Sigmoid colon (tissue), 6 donors: ENCODE measurements at regions not wholly inside any gene's neighbourhood (a gene's known extent, or its start where the extent isn't known, plus 50 kb on each side); places are given as distances from the start of the nearest gene placed in this dataset.

Experiments
- DNase-seq: peaks from one replicate; pipeline ENCODE4 v3.0.0-alpha.2; 2019
- H3K27ac ChIP-seq, 4 donors: fragments of 200-600 bp; sonication (generic); one replicate each; pipeline ENCODE4 v1.5.1; 2016 to 2019; ENCODE audit warnings: mild to moderate bottlenecking in 1 of 4
- H3K27me3 ChIP-seq, 3 donors: fragments of 200-600 bp; sonication (generic); one replicate each; pipeline ENCODE4 v1.5.1; 2019; ENCODE audit warnings: mild to moderate bottlenecking in 1 of 3
- H3K36me3 ChIP-seq, 4 donors: fragments of 200-600 bp; sonication (generic); one replicate each; pipeline ENCODE4 v1.5.1; 2016 to 2019
- H3K4me1 ChIP-seq, 4 donors: fragments of 200-600 bp; sonication (generic); one replicate each; pipeline ENCODE4 v1.5.1; 2017 to 2019
- H3K4me3 ChIP-seq, 4 donors: fragments of 200-600 bp; sonication (generic); one replicate each; pipeline ENCODE4 v1.5.1; 2017 to 2019; ENCODE audit warnings: mild to moderate bottlenecking in 2 of 4, moderate library complexity in 1 of 4
- H3K9me3 ChIP-seq, 4 donors: fragments of 200-600 bp in 3 of 4; sonication (generic) in 3 of 4; one replicate each; pipeline versions ENCODE4 v1.5.1 to v1.6.1; 2013 to 2019
- EP300 ChIP-seq, 4 donors: sonication (generic); formaldehyde crosslinking; IDR thresholded peaks; one replicate each; pipeline ENCODE4 v1.6.1; 2017; ENCODE audit warnings: antibody characterized with exemption in 4 of 4
- POLR2A ChIP-seq, 2 donors: fragments of 450-650 bp; IDR thresholded peaks; one replicate each; pipeline ENCODE4 v1.6.1; 2016; ENCODE audit warnings: antibody characterized with exemption in 2 of 2, mild to moderate bottlenecking in 2 of 2, moderate library complexity in 2 of 2
- POLR2AphosphoS5 ChIP-seq, 4 donors: sonication (generic); formaldehyde crosslinking; IDR thresholded peaks; one replicate each; pipeline ENCODE4 v1.6.1; 2017; ENCODE audit warnings: antibody characterized with exemption in 4 of 4
- WGBS, 2 donors: extraction: QIAGEN DNeasy Blood & Tissue Kit; methylation state at CpG; one replicate each; pipeline ENCODE4 v1.1.7; 2013; 5-methylcytosine and 5-hydroxymethylcytosine counted together
- intact Hi-C: fragments of 100-400 bp; cut with DNase I; formaldehyde crosslinking; loops from one replicate; pipeline ENCODE4 v1.15.1; 2023
- TF ChIP-seq, protein P1 (sequence below), 4 experiments: fragments of 450-650 bp in 3 of 4; fragments of 200-600 bp in 1 of 4; IDR thresholded peaks; one replicate each; pipeline ENCODE4 v1.5.1; 2016 to 2019; ENCODE audit warnings: antibody characterized with exemption in 4 of 4, mild to moderate bottlenecking in 3 of 4, moderate library complexity in 2 of 4
- donor health status: healthy with polysubstance abuse.
- donor health status: healthy.

- intact Hi-C loops, result no loop called here
- Histone ChIP-seq H3K4me1 (no peaks in the 10 kb centered on the region), H3K9me3 (no peaks in the 10 kb centered on the region), H3K27ac (no peak overlapping the region), H3K4me3 (no peak overlapping the region), H3K36me3 (no peaks in the 10 kb centered on the region), H3K27me3 (no peaks in the 10 kb centered on the region)
- TF ChIP-seq POLR2A (IDR thresholded peaks at IDR 0.05) (no peak), POLR2AphosphoS5 (IDR thresholded peaks at IDR 0.05) (no peak), EP300 (IDR thresholded peaks at IDR 0.05) (no peak)
- TF ChIP-seq, protein P1, sequence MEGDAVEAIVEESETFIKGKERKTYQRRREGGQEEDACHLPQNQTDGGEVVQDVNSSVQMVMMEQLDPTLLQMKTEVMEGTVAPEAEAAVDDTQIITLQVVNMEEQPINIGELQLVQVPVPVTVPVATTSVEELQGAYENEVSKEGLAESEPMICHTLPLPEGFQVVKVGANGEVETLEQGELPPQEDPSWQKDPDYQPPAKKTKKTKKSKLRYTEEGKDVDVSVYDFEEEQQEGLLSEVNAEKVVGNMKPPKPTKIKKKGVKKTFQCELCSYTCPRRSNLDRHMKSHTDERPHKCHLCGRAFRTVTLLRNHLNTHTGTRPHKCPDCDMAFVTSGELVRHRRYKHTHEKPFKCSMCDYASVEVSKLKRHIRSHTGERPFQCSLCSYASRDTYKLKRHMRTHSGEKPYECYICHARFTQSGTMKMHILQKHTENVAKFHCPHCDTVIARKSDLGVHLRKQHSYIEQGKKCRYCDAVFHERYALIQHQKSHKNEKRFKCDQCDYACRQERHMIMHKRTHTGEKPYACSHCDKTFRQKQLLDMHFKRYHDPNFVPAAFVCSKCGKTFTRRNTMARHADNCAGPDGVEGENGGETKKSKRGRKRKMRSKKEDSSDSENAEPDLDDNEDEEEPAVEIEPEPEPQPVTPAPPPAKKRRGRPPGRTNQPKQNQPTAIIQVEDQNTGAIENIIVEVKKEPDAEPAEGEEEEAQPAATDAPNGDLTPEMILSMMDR (IDR thresholded peaks at IDR 0.05), result no peak
- no peak for DNase-seq
- 82 to 92% methylated on average over 3 of the region's 3 CpGs for WGBS, 2 donors
These were observed 852.6 kb downstream of the LRFN5 start for GRCh38 chr14:42459171-42459685.

- Histone ChIP-seq H3K27me3 (no peaks in the 10 kb centered on the region), H3K4me1 (no peaks in the 10 kb centered on the region), H3K4me3 (no peak overlapping the region), H3K9me3 (no peaks in the 10 kb centered on the region), H3K36me3 (no peaks in the 10 kb centered on the region), H3K27ac (no peak overlapping the region)
- intact Hi-C loops, result no loop called here
- WGBS, 2 donors, result 60 to 77% methylated on average over 2 of the region's 2 CpGs
- TF ChIP-seq POLR2A (IDR thresholded peaks at IDR 0.05), result no peak
- no peak for TF ChIP-seq EP300 (IDR thresholded peaks at IDR 0.05)
- TF ChIP-seq, protein P1 (IDR thresholded peaks at IDR 0.05), result no peak
- no peak for TF ChIP-seq POLR2AphosphoS5 (IDR thresholded peaks at IDR 0.05)
- DNase-seq, result no peak
These were observed 834.9 kb downstream of the LRFN5 start for GRCh38 chr14:42441615-42442014.

DNA sequence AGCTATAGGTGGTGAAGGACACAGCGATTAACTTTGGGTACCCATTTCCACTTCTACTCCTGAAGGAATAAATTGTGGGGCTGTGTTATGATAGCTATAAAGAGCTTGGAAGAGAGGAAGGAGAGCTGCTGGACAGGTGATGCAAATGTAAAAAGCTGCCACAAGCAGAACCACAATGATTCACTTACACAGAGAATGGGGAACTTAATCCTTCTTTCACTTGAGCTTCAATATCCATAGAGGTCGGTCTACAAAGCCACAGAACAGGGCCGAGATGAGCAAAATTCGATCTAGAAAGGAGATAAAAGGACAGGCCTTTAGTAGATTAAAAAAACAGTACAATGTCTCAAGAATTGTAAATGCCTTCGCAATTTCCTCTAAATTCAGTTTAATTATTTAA lies 831.1 kb downstream of the LRFN5 start:
- no peak for DNase-seq
- Histone ChIP-seq H3K4me1 (no peaks in the 10 kb centered on the region), H3K27me3 (no peaks in the 10 kb centered on the region), H3K36me3 (no peaks in the 10 kb centered on the region), H3K9me3 (no peaks in the 10 kb centered on the region), H3K27ac (no peak overlapping the region), H3K4me3 (no peak overlapping the region)
- TF ChIP-seq POLR2AphosphoS5 (IDR thresholded peaks at IDR 0.05) (no peak), POLR2A (IDR thresholded peaks at IDR 0.05) (no peak), EP300 (IDR thresholded peaks at IDR 0.05) (no peak)
- TF ChIP-seq, protein P1 (IDR thresholded peaks at IDR 0.05), result no peak
- intact Hi-C loops, result no loop called here
- WGBS, 2 donors, result 75 to 80% methylated on average over 5 of the region's 5 CpGs

- no peaks in the 10 kb centered on the region for H3K9me3 ChIP-seq
- no peaks in the 10 kb centered on the region for H3K36me3 ChIP-seq
- TF ChIP-seq EP300 (IDR thresholded peaks at IDR 0.05) (no peak), POLR2AphosphoS5 (IDR thresholded peaks at IDR 0.05) (no peak), POLR2A (IDR thresholded peaks at IDR 0.05) (no peak)
- TF ChIP-seq, protein P1 (IDR thresholded peaks at IDR 0.05), result no peak
- intact Hi-C loops, result no loop called here
- no peaks in the 10 kb centered on the region for H3K27me3 ChIP-seq
- no peak for DNase-seq
- no peak overlapping the region for H3K4me3 ChIP-seq
- no peaks in the 10 kb centered on the region for H3K4me1 ChIP-seq
- 20 to 41% methylated on average over 2 of the region's 2 CpGs for WGBS, 2 donors
- no peak overlapping the region for H3K27ac ChIP-seq
These were observed 822.7 kb downstream of the LRFN5 start for GRCh38 chr14:42429401-42429800.

DNA sequence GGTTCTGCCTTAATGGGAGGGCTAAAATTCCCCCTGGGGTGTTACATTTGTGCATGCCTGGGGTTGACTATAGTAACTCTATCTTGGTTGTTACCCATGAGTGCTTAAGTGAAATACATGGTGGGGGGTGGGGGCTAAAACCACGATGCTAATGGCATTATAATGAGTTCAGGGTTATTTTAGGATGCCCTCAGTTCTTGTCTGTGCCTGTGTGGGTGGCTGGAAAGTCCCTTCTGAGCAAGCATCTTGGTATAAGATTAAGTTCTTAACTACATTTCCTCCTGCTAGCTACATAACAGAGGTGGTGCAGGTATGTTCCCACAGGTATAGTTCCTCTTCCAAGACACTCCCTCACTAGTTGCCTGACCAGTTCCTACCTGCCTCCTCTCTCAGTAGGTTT lies 822.3 kb downstream of the LRFN5 start:
- 20 to 28% methylated on average over 1 of the region's 1 CpG for WGBS, 2 donors
- Histone ChIP-seq H3K9me3 (no peaks in the 10 kb centered on the region), H3K27me3 (no peaks in the 10 kb centered on the region), H3K4me3 (no peak overlapping the region), H3K4me1 (no peaks in the 10 kb centered on the region), H3K36me3 (no peaks in the 10 kb centered on the region), H3K27ac (no peak overlapping the region)
- no peak for TF ChIP-seq EP300 (IDR thresholded peaks at IDR 0.05)
- no peak for TF ChIP-seq POLR2AphosphoS5 (IDR thresholded peaks at IDR 0.05)
- no peak for TF ChIP-seq POLR2A (IDR thresholded peaks at IDR 0.05)
- TF ChIP-seq, protein P1 (IDR thresholded peaks at IDR 0.05), result no peak
- intact Hi-C loops, result no loop called here
- no peak for DNase-seq
